GM12872 (cell line): ENCODE measurements at regions not wholly inside any gene's neighbourhood (a gene's known extent, or its start where the extent isn't known, plus 50 kb on each side); places are given as distances from the start of the nearest gene placed in this dataset.

Experiments used
- TF ChIP-seq, protein P1 (sequence below): IDR thresholded peaks from 3 replicates; pipeline ENCODE4 v1.5.1; 2011; ENCODE audit warnings: low read depth, mild to moderate bottlenecking, low read length, moderate library complexity; ENCODE audit not compliant: insufficient read depth

- TF ChIP-seq, protein P1, sequence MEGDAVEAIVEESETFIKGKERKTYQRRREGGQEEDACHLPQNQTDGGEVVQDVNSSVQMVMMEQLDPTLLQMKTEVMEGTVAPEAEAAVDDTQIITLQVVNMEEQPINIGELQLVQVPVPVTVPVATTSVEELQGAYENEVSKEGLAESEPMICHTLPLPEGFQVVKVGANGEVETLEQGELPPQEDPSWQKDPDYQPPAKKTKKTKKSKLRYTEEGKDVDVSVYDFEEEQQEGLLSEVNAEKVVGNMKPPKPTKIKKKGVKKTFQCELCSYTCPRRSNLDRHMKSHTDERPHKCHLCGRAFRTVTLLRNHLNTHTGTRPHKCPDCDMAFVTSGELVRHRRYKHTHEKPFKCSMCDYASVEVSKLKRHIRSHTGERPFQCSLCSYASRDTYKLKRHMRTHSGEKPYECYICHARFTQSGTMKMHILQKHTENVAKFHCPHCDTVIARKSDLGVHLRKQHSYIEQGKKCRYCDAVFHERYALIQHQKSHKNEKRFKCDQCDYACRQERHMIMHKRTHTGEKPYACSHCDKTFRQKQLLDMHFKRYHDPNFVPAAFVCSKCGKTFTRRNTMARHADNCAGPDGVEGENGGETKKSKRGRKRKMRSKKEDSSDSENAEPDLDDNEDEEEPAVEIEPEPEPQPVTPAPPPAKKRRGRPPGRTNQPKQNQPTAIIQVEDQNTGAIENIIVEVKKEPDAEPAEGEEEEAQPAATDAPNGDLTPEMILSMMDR: no peak
Observed at GRCh38 chr18:10401930-10402329, 52.5 kb upstream of the APCDD1 start.

DNA sequence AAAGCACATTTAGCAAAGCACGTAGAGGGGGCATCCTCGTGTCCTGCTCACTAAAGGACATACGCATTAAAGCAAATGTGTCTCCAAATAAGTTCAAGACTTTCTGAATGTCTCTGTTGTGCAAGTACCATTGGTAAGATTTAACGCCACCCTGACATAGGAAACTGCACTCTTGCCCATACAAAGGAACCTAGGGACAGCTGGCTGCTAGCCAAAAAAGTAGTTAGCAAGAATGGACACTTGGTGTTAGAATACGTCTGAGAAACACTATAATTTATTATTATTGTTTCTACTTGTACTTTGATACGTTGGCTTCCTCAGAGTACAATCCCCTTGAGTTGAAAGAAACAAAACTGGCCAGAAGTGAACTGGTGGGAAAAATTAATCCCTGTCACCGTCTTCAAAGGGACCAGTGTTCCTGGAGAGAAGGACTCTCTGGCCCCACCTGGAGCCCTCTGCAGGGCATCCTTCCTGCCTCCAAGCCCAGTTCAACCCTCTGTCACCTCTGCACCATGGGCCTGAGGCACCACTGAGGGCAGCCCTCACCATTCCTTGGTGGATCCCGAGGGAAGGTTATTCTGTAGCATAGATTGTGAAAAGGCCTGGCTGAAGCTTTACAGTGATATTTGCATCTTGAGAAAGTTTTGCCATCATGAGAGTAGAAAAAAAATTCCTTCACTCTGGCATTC lies 51.4 kb upstream of the APCDD1 start:
- TF ChIP-seq, protein P1: no peak

DNA sequence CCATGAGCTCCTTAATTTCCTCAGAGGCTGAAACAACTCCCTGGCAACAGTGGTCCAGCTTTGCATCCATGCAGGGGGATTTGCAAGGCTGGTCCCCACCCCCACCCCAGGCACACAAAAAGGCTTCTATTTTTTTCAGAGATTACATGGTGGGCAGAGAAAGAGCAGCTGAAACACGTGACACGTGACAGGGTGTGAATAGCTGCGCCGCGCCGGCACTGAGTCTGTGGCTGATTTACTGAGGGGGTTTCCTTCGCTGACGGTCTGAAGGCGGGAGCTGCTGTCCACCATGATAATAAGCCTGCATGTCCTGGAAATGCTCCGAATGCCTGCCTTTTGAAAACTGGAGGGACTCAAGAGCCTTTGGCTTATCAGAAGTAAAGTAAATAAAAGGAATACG lies 50.7 kb upstream of the APCDD1 start:
- TF ChIP-seq, protein P1: no peak

DNA sequence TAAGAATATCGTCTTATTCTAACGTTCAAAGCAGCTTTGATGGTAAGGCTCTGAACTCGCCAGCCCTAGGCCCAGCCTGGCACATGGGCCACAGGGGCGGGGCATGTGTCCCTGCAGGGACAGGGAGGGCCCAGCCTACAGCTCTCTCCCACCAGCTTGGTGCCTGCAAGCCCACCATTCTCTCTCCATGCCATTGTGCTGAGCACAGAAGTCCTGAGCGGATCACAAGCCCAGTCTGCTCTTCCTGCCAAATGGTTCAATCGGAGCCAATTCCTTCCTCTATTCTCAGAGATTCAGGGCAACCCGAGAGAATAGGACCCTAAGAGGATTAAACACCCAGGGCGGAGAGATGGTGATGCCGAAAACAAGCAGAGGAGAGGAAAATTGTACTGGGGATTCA lies 50.3 kb upstream of the APCDD1 start:
- TF ChIP-seq, protein P1: no peak
